ENCODE measurements at regions not wholly inside any gene's neighbourhood (a gene's known extent, or its start where the extent isn't known, plus 50 kb on each side); places are given as distances from the start of the nearest gene placed in this dataset.

DNA sequence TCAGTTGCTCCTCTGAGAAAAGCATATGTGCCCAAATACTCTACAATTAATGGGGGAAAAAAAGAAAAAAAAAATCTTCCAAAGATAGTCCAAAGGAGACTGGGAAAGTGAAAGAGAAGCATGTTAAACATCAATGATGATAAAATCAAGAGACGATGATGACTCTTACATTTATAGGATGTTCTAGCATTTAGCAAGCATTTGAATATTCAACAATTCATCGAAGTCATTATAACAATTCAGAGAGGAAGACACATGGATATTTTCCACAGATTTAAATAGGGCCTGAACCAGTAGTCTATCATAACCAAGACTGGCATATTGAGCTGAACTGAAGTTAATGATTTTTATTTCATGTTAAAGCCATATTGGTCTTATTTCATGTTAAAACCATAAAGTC lies 528.4 kb downstream of the INHBA start:
- no peak for DNase-seq (ENCODE audit: low spot score)
- in situ Hi-C loops (cut with MboI; ENCODE audit: low pct_unique_long_range_greater_than_20kb, low sequenced_read_pairs, unreplicated experiment), result no loop called here
- TF ChIP-seq, protein P1, sequence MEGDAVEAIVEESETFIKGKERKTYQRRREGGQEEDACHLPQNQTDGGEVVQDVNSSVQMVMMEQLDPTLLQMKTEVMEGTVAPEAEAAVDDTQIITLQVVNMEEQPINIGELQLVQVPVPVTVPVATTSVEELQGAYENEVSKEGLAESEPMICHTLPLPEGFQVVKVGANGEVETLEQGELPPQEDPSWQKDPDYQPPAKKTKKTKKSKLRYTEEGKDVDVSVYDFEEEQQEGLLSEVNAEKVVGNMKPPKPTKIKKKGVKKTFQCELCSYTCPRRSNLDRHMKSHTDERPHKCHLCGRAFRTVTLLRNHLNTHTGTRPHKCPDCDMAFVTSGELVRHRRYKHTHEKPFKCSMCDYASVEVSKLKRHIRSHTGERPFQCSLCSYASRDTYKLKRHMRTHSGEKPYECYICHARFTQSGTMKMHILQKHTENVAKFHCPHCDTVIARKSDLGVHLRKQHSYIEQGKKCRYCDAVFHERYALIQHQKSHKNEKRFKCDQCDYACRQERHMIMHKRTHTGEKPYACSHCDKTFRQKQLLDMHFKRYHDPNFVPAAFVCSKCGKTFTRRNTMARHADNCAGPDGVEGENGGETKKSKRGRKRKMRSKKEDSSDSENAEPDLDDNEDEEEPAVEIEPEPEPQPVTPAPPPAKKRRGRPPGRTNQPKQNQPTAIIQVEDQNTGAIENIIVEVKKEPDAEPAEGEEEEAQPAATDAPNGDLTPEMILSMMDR (IDR thresholded peaks at IDR 0.05; ENCODE audit: extremely low read depth, insufficient read depth, missing control alignments), result no peak

DNA sequence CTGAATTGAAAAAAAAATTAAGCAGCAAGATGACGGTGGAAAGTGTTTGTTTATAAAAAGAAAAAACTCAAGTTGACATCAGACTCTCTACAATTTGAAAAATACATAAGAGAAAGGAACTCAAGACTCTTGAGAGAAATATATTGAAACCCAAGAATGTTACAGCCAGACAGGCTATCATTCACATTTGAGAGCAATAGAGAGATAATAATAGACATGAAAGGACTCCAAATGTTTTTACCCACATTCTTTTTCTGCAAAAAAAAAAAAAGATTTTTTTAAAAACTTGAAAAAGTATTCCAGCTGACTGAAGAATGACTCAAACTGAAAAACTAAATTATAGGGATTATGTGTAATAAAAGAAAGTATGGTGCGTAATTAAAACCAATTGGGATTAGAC lies 532.4 kb downstream of the INHBA start:
- DNase-seq (ENCODE audit: low spot score), result no peak
- TF ChIP-seq, protein P1 (IDR thresholded peaks at IDR 0.05; ENCODE audit: extremely low read depth, insufficient read depth, missing control alignments), result no peak
- in situ Hi-C loops (cut with MboI; ENCODE audit: low pct_unique_long_range_greater_than_20kb, low sequenced_read_pairs, unreplicated experiment), result no loop called here

DNA sequence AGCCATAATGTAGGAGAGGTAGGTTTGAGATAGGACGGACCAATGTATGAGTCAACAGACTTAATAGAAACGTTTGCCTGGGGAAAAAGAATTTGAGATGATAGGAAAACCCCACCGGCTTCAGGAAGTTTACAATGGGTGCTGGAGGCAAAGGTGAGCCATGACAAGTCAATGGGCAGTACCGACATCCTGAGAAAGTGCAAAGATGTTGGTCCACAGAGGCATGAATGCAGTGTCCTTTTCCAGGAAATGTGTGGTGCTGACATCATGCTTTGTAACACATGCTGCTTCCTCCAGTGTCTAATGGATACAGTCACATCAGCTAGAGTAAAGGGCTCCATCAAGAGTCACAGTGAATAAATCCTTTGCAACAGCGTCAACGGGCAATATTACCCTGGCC lies 533.6 kb downstream of the INHBA start:
- TF ChIP-seq, protein P1 (IDR thresholded peaks at IDR 0.05; ENCODE audit: extremely low read depth, insufficient read depth, missing control alignments), result no peak
- no peak for DNase-seq (ENCODE audit: low spot score)
- in situ Hi-C loops (cut with MboI; ENCODE audit: low pct_unique_long_range_greater_than_20kb, low sequenced_read_pairs, unreplicated experiment), result no loop called here

DNA sequence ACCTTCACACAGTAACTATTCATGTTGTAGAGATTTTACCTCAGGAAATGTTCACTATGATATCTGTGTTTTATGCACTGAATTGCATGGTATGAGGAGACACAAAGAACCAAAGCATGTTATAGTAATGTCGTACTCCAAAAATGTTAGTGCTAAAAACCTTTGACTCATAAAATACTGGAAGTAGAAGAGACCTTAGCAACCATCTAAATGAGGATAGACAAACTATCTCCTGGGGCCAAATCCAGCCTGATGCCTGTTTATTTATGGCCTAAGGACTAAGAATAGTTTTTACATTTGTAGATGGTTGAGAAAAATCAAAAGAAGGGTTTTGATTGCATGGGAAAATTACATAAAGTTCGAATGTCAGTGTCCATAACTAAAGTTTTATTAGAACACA lies 535.1 kb downstream of the INHBA start:
- in situ Hi-C loops (cut with MboI; ENCODE audit: low pct_unique_long_range_greater_than_20kb, low sequenced_read_pairs, unreplicated experiment), result no loop called here

DNA sequence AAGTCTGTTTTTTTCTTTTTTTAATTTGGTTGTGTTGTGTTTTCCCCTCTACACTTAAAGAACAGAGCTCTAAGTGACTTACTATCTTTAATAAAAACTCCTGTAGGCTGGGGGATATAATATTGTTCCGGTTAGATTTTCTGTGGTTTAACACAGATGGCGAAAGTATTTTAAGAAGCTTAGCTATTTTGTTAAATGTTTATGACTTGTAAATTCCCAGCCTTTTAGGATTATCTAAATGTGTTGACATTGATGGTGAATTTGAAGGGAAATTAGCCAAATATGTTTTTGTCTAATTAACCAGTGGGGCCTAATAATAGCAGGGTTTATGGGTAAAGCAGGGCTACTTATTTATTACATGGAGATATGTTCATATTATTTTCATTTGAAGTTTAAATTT lies 538.5 kb downstream of the INHBA start:
- in situ Hi-C loops (cut with MboI; ENCODE audit: low pct_unique_long_range_greater_than_20kb, low sequenced_read_pairs, unreplicated experiment), result no loop called here
- DNase-seq (ENCODE audit: low spot score), result no peak
- TF ChIP-seq, protein P1 (IDR thresholded peaks at IDR 0.05; ENCODE audit: extremely low read depth, insufficient read depth, missing control alignments), result no peak

More for the DNA sequence above, 535.1 kb downstream of the INHBA start:
- no peak for DNase-seq (ENCODE audit: low spot score)
- TF ChIP-seq, protein P1 (IDR thresholded peaks at IDR 0.05; ENCODE audit: extremely low read depth, insufficient read depth, missing control alignments), result no peak

DNA sequence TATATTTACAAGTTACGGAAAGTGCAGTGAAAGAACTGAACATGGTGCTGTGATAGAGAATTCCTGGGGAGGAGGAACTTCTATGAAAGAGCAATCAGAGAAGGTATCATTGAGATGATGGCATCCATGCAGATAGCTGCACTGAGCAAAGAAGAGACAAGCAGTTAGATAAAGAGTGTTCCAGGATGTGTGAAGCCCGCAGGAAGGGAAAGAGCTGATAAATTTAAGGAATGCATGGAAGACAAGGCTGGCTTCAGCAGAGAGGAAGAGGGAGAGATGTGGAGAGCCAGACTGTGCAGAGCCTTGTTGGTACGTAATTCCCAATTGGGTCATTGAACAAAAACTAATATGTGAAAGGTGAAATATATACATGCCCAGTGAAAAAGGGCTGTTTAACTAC lies 538.9 kb downstream of the INHBA start:
- TF ChIP-seq, protein P1 (IDR thresholded peaks at IDR 0.05; ENCODE audit: extremely low read depth, insufficient read depth, missing control alignments), result no peak
- in situ Hi-C loops (cut with MboI; ENCODE audit: low pct_unique_long_range_greater_than_20kb, low sequenced_read_pairs, unreplicated experiment), result no loop called here
- no peak for DNase-seq (ENCODE audit: low spot score)

DNA sequence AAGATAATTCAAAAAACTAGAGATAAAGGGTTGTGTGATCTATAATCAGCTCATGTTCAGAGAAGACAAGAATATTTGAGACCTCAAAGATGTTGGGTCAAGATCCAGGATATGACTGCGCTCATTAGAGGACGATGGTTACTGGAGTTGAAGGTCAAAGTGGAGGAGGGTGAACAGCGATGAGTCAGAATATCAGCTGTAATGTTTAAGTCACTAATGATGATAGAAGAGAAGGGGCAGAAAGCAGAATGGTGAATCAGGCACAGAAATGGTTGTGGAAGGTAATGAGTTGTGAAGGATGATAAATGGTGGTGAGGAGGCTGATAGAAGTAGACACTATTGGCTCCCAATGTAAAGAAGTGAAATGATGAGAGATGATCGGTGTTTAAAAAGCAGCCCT lies 540.3 kb downstream of the INHBA start:
- DNase-seq (ENCODE audit: low spot score), result no peak
- in situ Hi-C loops (cut with MboI; ENCODE audit: low pct_unique_long_range_greater_than_20kb, low sequenced_read_pairs, unreplicated experiment), result no loop called here
- TF ChIP-seq, protein P1 (IDR thresholded peaks at IDR 0.05; ENCODE audit: extremely low read depth, insufficient read depth, missing control alignments), result no peak
